Mesendoderm (in vitro differentiated cells): ENCODE measurements at regions not wholly inside any gene's neighbourhood (a gene's known extent, or its start where the extent isn't known, plus 50 kb on each side); places are given as distances from the start of the nearest gene placed in this dataset.
A peak's percentile ranks its signal among the peaks of the same experiment; 100 is the strongest.
"Not testable (repeated sequence)": the region's sequence is repeated elsewhere in the genome, so short reads cannot be mapped to it uniquely, and the experiment has no call there.

ENCODE experiments used
- DNase-seq: peaks from one replicate; pipeline ENCODE4 v3.0.0; 2013
- H2AK5ac ChIP-seq: 2 replicates; pipeline ENCODE4 v1.6.1; 2013; ENCODE audit warnings: low read length, inconsistent platforms
- H2BK120ac ChIP-seq: 2 replicates; pipeline ENCODE4 v1.6.1; 2013; ENCODE audit warnings: low read depth, mild to moderate bottlenecking, low read length, moderate library complexity, mixed read lengths
- H2BK15ac ChIP-seq: replicated peaks from 2 replicates; pipeline ENCODE4 v1.6.1; 2013; ENCODE audit warnings: low read depth, mild to moderate bottlenecking, moderate library complexity
- H2BK5ac ChIP-seq: 2 replicates; pipeline ENCODE4 v1.6.1; 2013; ENCODE audit warnings: low read length, inconsistent platforms
- H3K18ac ChIP-seq: 2 replicates; pipeline ENCODE4 v1.6.1; 2013; ENCODE audit warnings: mild to moderate bottlenecking, low read length, mixed read lengths
- H3K23ac ChIP-seq: one replicate; pipeline ENCODE4 v1.6.1; 2013; ENCODE audit warnings: low read length
- H3K27ac ChIP-seq: 2 replicates; pipeline ENCODE4 v1.5.1; 2013; ENCODE audit warnings: low read depth, mild to moderate bottlenecking, inconsistent platforms, low read length, moderate library complexity
- H3K27me3 ChIP-seq: 2 replicates; pipeline ENCODE4 v1.6.1; 2013; ENCODE audit warnings: low read length, control low read depth, mild to moderate bottlenecking, inconsistent platforms; ENCODE audit not compliant: insufficient read depth, poor library complexity
- H3K36me3 ChIP-seq: 2 replicates; pipeline ENCODE4 v1.6.1; 2013; ENCODE audit warnings: low read length, inconsistent platforms; ENCODE audit not compliant: control insufficient read depth, insufficient read depth
- H3K4ac ChIP-seq: one replicate; pipeline ENCODE4 v1.6.1; 2013; ENCODE audit warnings: low read depth, mild to moderate bottlenecking, low read length, moderate library complexity
- H3K4me1 ChIP-seq: 2 replicates; pipeline ENCODE4 v1.6.1; 2013; ENCODE audit warnings: low read depth, low read length, inconsistent platforms; ENCODE audit not compliant: control insufficient read depth
- H3K4me2 ChIP-seq: 2 replicates; pipeline ENCODE4 v1.6.1; 2013; ENCODE audit warnings: low read length
- H3K4me3 ChIP-seq: 2 replicates; pipeline ENCODE4 v1.5.1; 2013; ENCODE audit warnings: mild to moderate bottlenecking, low read length
- H3K56ac ChIP-seq: one replicate; pipeline ENCODE4 v1.6.1; 2013; ENCODE audit warnings: low read length
- H3K79me1 ChIP-seq: 2 replicates; pipeline ENCODE4 v1.6.1; 2013; ENCODE audit warnings: low read length, inconsistent platforms
- H3K79me2 ChIP-seq: 2 replicates; pipeline ENCODE4 v1.6.1; 2013; ENCODE audit warnings: mild to moderate bottlenecking, low read length; ENCODE audit not compliant: control insufficient read depth, insufficient read depth
- H3K9ac ChIP-seq: 2 replicates; pipeline ENCODE4 v1.6.1; 2013; ENCODE audit warnings: low read length, inconsistent platforms
- H4K5ac ChIP-seq: one replicate; pipeline ENCODE4 v1.6.1; 2013; ENCODE audit warnings: low read length
- H4K8ac ChIP-seq: one replicate; pipeline ENCODE4 v1.6.1; 2013; ENCODE audit warnings: low read depth, mild to moderate bottlenecking, control low read depth, low read length, moderate library complexity
- WGBS: extraction: QIAGEN DNeasy Blood & Tissue Kit; methylation state at CpG from one replicate; pipeline ENCODE4 v1.1.7; 2013; ENCODE audit warnings: low lambda C conversion rate, missing lambda C conversion rate; ENCODE audit not compliant: insufficient coverage; ENCODE audit errors: extremely low coverage; 5-methylcytosine and 5-hydroxymethylcytosine counted together

DNA sequence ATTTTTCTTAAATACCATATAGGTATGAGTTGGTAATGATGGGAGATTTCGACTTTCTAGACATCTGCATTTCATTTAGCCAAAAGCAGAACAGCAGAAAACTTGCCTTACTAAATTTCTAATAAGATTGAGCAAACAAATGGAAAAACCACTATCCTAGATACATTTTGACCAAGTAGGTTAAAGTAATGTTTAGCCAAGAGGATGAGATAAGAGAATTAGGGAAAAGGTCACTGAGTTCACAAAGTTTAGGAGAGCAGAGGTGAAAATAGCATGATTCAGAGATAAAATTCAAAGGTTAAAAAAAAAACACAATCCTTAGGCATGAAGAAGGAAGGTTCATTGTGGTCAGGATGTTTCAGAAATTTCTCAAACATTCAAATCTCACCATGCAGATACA, 450.3 kb downstream of the CD83 start:
- Histone ChIP-seq H3K27ac (no peak overlapping the region), H4K5ac (no peak overlapping the region), H3K4ac (no peak overlapping the region), H4K8ac (no peak overlapping the region), H3K9ac (no peak overlapping the region), H3K79me2 (no peaks in the 10 kb centered on the region), H2BK15ac (no peak overlapping the region), H3K56ac (no peak overlapping the region), H3K18ac (no peak overlapping the region), H3K4me3 (no peak overlapping the region), H3K23ac (no peak overlapping the region), H3K79me1 (no peaks in the 10 kb centered on the region), H2BK120ac (no peak overlapping the region), H3K36me3 (no peaks in the 10 kb centered on the region), H2AK5ac (no peak overlapping the region), H3K27me3 (no peaks in the 10 kb centered on the region), H3K4me2 (no peak overlapping the region), H3K4me1 (no peaks in the 10 kb centered on the region), H2BK5ac (no peak overlapping the region)
- no CpG with 5 or more reads among the region's 1 CpG for WGBS
- DNase-seq = no peak

DNA sequence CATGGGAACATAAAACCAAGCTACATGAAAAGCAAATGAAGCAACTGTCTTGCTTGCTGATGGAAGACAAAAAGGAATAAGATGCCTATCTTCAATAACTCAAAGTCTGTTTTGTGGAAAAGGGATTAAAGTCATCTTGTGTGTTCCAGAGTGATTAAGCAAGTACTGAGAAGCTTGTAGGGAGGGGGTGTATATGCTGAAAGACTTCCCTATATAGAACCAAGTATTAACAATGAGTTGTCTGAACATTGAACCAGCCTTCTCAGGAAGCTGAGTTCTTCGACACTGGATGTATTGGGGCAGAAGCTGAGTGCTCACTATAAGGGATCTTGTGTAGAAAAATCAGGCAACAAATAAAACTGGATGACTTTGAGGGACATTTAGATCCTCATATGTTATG, 451.8 kb downstream of the CD83 start:
- H3K18ac ChIP-seq = no peak overlapping the region
- no peak overlapping the region for H2BK120ac ChIP-seq
- no peak overlapping the region for H3K9ac ChIP-seq
- DNase-seq = no peak
- no CpG with 5 or more reads among the region's 1 CpG for WGBS
- no peak overlapping the region for H4K5ac ChIP-seq
- H3K27me3 ChIP-seq = no peaks in the 10 kb centered on the region
- peak overlapping the region; percentile 12 for H2AK5ac ChIP-seq
- no peak overlapping the region for H4K8ac ChIP-seq
- no peak overlapping the region for H3K27ac ChIP-seq
- H3K4ac ChIP-seq = no peak overlapping the region
- no peak overlapping the region for H3K23ac ChIP-seq
- H3K4me2 ChIP-seq = no peak overlapping the region
- no peak overlapping the region for H3K56ac ChIP-seq
- H3K79me1 ChIP-seq = no peaks in the 10 kb centered on the region
- H3K36me3 ChIP-seq = no peaks in the 10 kb centered on the region
- H2BK15ac ChIP-seq = no peak overlapping the region
- no peaks in the 10 kb centered on the region for H3K79me2 ChIP-seq
- no peaks in the 10 kb centered on the region for H3K4me1 ChIP-seq
- no peak overlapping the region for H2BK5ac ChIP-seq
- no peak overlapping the region for H3K4me3 ChIP-seq

DNA sequence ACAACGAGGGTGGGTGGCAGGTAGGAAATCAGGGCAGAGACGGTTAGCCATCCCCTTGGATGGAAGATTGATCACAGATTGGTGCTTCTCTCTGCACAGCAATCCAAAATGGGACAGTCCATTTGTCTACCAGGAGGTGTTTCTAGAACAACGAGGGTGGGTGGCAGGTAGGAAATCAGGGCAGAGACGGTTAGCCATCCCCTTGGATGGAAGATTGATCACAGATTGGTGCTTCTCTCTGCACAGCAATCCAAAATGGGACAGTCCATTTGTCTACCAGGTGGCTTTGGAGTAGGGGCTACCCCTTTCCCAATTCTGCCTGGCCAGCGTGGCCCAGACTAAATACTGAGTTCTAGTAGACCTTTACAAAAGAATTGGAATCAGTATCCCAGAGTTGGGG, 452.3 kb downstream of the CD83 start:
- not testable (repeated sequence) for H3K4me2 ChIP-seq, H3K56ac ChIP-seq, H3K4me3 ChIP-seq, H3K27me3 ChIP-seq, H3K9ac ChIP-seq, H4K5ac ChIP-seq, H3K4me1 ChIP-seq, H3K18ac ChIP-seq, H2BK120ac ChIP-seq, H4K8ac ChIP-seq, H2BK5ac ChIP-seq, H3K79me2 ChIP-seq, H2AK5ac ChIP-seq, H3K79me1 ChIP-seq, H3K4ac ChIP-seq, H2BK15ac ChIP-seq, DNase-seq, H3K27ac ChIP-seq, H3K36me3 ChIP-seq, H3K23ac ChIP-seq
- WGBS = no CpG with 5 or more reads among the region's 5 CpGs

DNA sequence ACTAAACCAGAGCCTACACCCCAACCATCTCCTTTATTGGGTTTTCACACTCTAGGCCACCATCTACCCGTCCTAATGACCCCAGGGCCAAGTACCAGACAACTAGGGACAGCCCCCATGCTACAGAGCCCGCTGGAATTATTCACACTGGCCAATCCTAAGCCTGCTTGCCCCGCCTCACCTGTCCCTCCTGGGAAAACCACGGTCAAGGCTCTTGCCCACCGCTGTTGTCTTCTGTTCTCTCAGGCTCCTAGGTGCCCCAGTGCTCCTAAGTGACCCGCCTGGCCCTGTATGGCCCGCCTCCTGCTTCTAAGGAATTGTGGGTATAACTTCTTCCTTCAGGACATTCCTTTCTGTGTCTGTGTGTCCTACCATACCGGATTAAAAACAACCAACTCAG, 453.4 kb downstream of the CD83 start:
- Histone ChIP-seq H3K27me3 (no peaks in the 10 kb centered on the region), H3K4me1 (no peaks in the 10 kb centered on the region), H4K8ac (no peak overlapping the region), H3K23ac (no peak overlapping the region), H3K27ac (no peak overlapping the region), H2AK5ac (no peak overlapping the region), H4K5ac (no peak overlapping the region), H3K4me3 (no peak overlapping the region), H3K36me3 (no peaks in the 10 kb centered on the region), H3K79me2 (no peaks in the 10 kb centered on the region), H3K9ac (no peak overlapping the region), H2BK15ac (no peak overlapping the region), H3K18ac (no peak overlapping the region), H3K4me2 (no peak overlapping the region), H3K56ac (no peak overlapping the region), H3K4ac (no peak overlapping the region), H3K79me1 (no peaks in the 10 kb centered on the region), H2BK5ac (no peak overlapping the region), H2BK120ac (no peak overlapping the region)
- no CpG with 5 or more reads among the region's 8 CpGs for WGBS
- no peak for DNase-seq

DNA sequence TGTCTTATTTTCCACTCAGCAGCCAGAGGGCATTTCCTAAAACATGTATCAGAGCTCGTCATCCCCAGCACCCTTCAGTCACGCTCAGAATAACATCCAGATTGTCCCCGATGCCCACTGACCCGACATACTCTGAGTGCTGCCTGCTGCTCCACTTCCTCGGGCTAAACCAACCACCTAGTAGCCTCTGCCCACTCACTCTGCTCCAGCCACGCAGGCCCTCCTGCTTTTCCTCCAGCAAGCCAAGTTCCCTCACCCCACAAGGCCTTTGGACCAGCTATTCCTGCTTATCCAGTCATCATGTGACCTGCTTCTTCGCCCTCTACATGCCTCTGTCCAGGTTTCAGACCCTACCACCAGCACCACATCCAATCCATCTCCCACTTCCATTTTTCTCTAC, 454.2 kb downstream of the CD83 start:
- Histone ChIP-seq H3K79me1 (no peaks in the 10 kb centered on the region), H3K23ac (no peak overlapping the region), H3K79me2 (no peaks in the 10 kb centered on the region), H4K8ac (no peak overlapping the region), H3K9ac (no peak overlapping the region), H3K4ac (no peak overlapping the region), H3K18ac (no peak overlapping the region), H3K36me3 (no peaks in the 10 kb centered on the region), H2BK5ac (no peak overlapping the region), H3K4me1 (no peaks in the 10 kb centered on the region), H3K4me2 (no peak overlapping the region), H2AK5ac (no peak overlapping the region), H3K27ac (no peak overlapping the region), H3K56ac (no peak overlapping the region), H2BK15ac (no peak overlapping the region), H4K5ac (no peak overlapping the region), H3K27me3 (no peaks in the 10 kb centered on the region), H2BK120ac (no peak overlapping the region), H3K4me3 (no peak overlapping the region)
- no CpG with 5 or more reads among the region's 7 CpGs for WGBS
- no peak for DNase-seq

DNA sequence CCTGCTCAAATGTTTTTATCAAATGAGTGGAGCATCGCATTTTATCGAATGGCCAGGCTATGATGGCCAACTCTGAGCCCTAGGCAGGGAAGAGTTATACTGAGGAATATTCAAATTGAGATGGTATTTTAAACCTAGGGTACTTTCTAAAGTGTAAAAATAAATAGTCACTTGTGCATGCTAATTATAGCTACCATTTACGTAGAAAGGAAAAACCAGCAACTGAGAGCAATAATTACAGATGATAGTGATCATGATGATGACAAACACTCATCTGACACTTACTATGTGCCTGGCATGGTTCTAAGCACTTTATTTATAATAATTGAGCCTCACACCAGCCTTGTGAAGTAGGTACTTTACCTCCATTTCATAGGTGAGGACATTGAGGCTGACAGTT, 455.7 kb downstream of the CD83 start:
- H3K4me1 ChIP-seq = no peaks in the 10 kb centered on the region
- no peak overlapping the region for H3K18ac ChIP-seq
- H4K5ac ChIP-seq = no peak overlapping the region
- H3K23ac ChIP-seq = no peak overlapping the region
- H3K56ac ChIP-seq = no peak overlapping the region
- H3K27me3 ChIP-seq = no peaks in the 10 kb centered on the region
- no peak overlapping the region for H3K4me3 ChIP-seq
- H2BK15ac ChIP-seq = no peak overlapping the region
- H3K4me2 ChIP-seq = no peak overlapping the region
- H3K9ac ChIP-seq = no peak overlapping the region
- no peak overlapping the region for H4K8ac ChIP-seq
- no peak for DNase-seq
- H3K4ac ChIP-seq = no peak overlapping the region
- no peak overlapping the region for H2AK5ac ChIP-seq
- H2BK120ac ChIP-seq = no peak overlapping the region
- no peaks in the 10 kb centered on the region for H3K36me3 ChIP-seq
- H3K79me1 ChIP-seq = no peaks in the 10 kb centered on the region
- no CpG with 5 or more reads among the region's 3 CpGs for WGBS
- H3K27ac ChIP-seq = no peak overlapping the region
- no peaks in the 10 kb centered on the region for H3K79me2 ChIP-seq
- no peak overlapping the region for H2BK5ac ChIP-seq
